Activated T-cell treated with anti-CD3 and anti-CD28 coated beads, Interleukin-2, amount 50 U/mL, for 4 hours (primary cell): ENCODE measurements at regions not wholly inside any gene's neighbourhood (a gene's known extent, or its start where the extent isn't known, plus 50 kb on each side); places are given as distances from the start of the nearest gene placed in this dataset.

Experiments
- ATAC-seq, 2 donors: fragments of 200-7000 bp; cut with Tn5 transposase; one replicate each; pipeline ENCODE4 v1.10.0; 2021
- DNase-seq: peaks from one replicate; pipeline ENCODE4 v3.0.0-alpha.2; 2020
- H3K27me3 Mint-ChIP-seq: one replicate; pipeline ENCODE4 v1.8.0; 2021; ENCODE audit warnings: low read depth, mixed read lengths
- H3K36me3 Mint-ChIP-seq: one replicate; pipeline ENCODE4 v1.8.0; 2022; ENCODE audit warnings: mixed read lengths; ENCODE audit not compliant: insufficient read depth
- H3K4me1 Mint-ChIP-seq: one replicate; pipeline ENCODE4 v1.8.0; 2021; ENCODE audit warnings: low read depth, mixed read lengths
- H3K4me3 Mint-ChIP-seq: one replicate; pipeline ENCODE4 v1.8.0; 2021; ENCODE audit warnings: mild to moderate bottlenecking, moderate library complexity, mixed read lengths
- H3K9me3 Mint-ChIP-seq: one replicate; pipeline ENCODE4 v1.8.0; 2021; ENCODE audit warnings: mixed read lengths

GRCh38 chr6:120590611-120591010, 743.7 kb downstream of the TBC1D32 start:
- Mint-ChIP-seq H3K27me3 (no peaks in the 10 kb centered on the region), H3K4me3 (no peak overlapping the region), H3K4me1 (no peaks in the 10 kb centered on the region), H3K36me3 (no peaks in the 10 kb centered on the region), H3K9me3 (peaks cover 2% of the 10 kb centered on the region)
- ATAC-seq (no peak), DNase-seq (no peak)

GRCh38 chr6:120588424-120588823, 745.9 kb downstream of the TBC1D32 start:
- no peaks in the 10 kb centered on the region for H3K4me1 Mint-ChIP-seq
- DNase-seq (no peak), ATAC-seq (no peak)
- H3K27me3 Mint-ChIP-seq, result no peaks in the 10 kb centered on the region
- no peaks in the 10 kb centered on the region for H3K36me3 Mint-ChIP-seq
- H3K4me3 Mint-ChIP-seq, result no peak overlapping the region
- peaks cover 2% of the 10 kb centered on the region for H3K9me3 Mint-ChIP-seq

- Mint-ChIP-seq H3K4me1 (no peaks in the 10 kb centered on the region), H3K9me3 (peaks cover 4% of the 10 kb centered on the region), H3K4me3 (no peak overlapping the region), H3K36me3 (no peaks in the 10 kb centered on the region), H3K27me3 (no peaks in the 10 kb centered on the region)
- ATAC-seq, result no peak
- no peak for DNase-seq
These were observed 746.9 kb downstream of the TBC1D32 start for GRCh38 chr6:120587381-120587780.

- ATAC-seq (no peak), DNase-seq (no peak)
- H3K27me3 Mint-ChIP-seq, result no peaks in the 10 kb centered on the region
- H3K9me3 Mint-ChIP-seq, result peaks cover 9% of the 10 kb centered on the region
- no peak overlapping the region for H3K4me3 Mint-ChIP-seq
- no peaks in the 10 kb centered on the region for H3K4me1 Mint-ChIP-seq
- no peaks in the 10 kb centered on the region for H3K36me3 Mint-ChIP-seq
These were observed 750.0 kb downstream of the TBC1D32 start for GRCh38 chr6:120584111-120584760.

- Mint-ChIP-seq H3K4me3 (no peak overlapping the region), H3K9me3 (no peaks in the 10 kb centered on the region), H3K4me1 (no peaks in the 10 kb centered on the region), H3K27me3 (no peaks in the 10 kb centered on the region), H3K36me3 (no peaks in the 10 kb centered on the region)
- DNase-seq (no peak), ATAC-seq (no peak)
These were observed 758.2 kb downstream of the TBC1D32 start for GRCh38 chr6:120576061-120576460.

GRCh38 chr6:120569714-120570113, 764.6 kb downstream of the TBC1D32 start:
- DNase-seq (no peak), ATAC-seq (no peak)
- no peaks in the 10 kb centered on the region for H3K36me3 Mint-ChIP-seq
- no peak overlapping the region for H3K4me3 Mint-ChIP-seq
- H3K4me1 Mint-ChIP-seq, result no peaks in the 10 kb centered on the region
- H3K9me3 Mint-ChIP-seq, result no peaks in the 10 kb centered on the region
- no peaks in the 10 kb centered on the region for H3K27me3 Mint-ChIP-seq

GRCh38 chr6:120564779-120565178, 769.5 kb downstream of the TBC1D32 start:
- H3K27me3 Mint-ChIP-seq, result no peaks in the 10 kb centered on the region
- peaks cover 5% of the 10 kb centered on the region for H3K9me3 Mint-ChIP-seq
- ATAC-seq (no peak), DNase-seq (no peak)
- H3K4me3 Mint-ChIP-seq, result no peak overlapping the region
- no peaks in the 10 kb centered on the region for H3K36me3 Mint-ChIP-seq
- H3K4me1 Mint-ChIP-seq, result no peaks in the 10 kb centered on the region

- Mint-ChIP-seq H3K9me3 (peaks cover 5% of the 10 kb centered on the region), H3K4me1 (no peaks in the 10 kb centered on the region), H3K27me3 (no peaks in the 10 kb centered on the region), H3K36me3 (no peaks in the 10 kb centered on the region), H3K4me3 (no peak overlapping the region)
- no peak for ATAC-seq
- no peak for DNase-seq
These were observed 776.0 kb downstream of the TBC1D32 start for GRCh38 chr6:120558294-120558693.

- Mint-ChIP-seq H3K27me3 (no peaks in the 10 kb centered on the region), H3K4me3 (no peak overlapping the region), H3K36me3 (no peaks in the 10 kb centered on the region), H3K9me3 (peaks cover 5% of the 10 kb centered on the region), H3K4me1 (no peaks in the 10 kb centered on the region)
- DNase-seq (no peak), ATAC-seq (no peak)
These were observed 776.7 kb downstream of the TBC1D32 start for GRCh38 chr6:120557554-120557953.

GRCh38 chr6:120556491-120556890, 777.8 kb downstream of the TBC1D32 start:
- no peak for ATAC-seq
- H3K36me3 Mint-ChIP-seq, result no peaks in the 10 kb centered on the region
- no peak for DNase-seq
- no peaks in the 10 kb centered on the region for H3K27me3 Mint-ChIP-seq
- H3K4me1 Mint-ChIP-seq, result no peaks in the 10 kb centered on the region
- H3K9me3 Mint-ChIP-seq, result peaks cover under 1% of the 10 kb centered on the region
- no peak overlapping the region for H3K4me3 Mint-ChIP-seq

GRCh38 chr6:120553353-120553752, 780.9 kb downstream of the TBC1D32 start:
- Mint-ChIP-seq H3K4me3 (no peak overlapping the region), H3K36me3 (no peaks in the 10 kb centered on the region), H3K4me1 (no peaks in the 10 kb centered on the region), H3K9me3 (no peaks in the 10 kb centered on the region), H3K27me3 (no peaks in the 10 kb centered on the region)
- DNase-seq, result no peak
- ATAC-seq, result no peak

GRCh38 chr6:120545353-120545752, 788.9 kb downstream of the TBC1D32 start:
- Mint-ChIP-seq H3K36me3 (no peaks in the 10 kb centered on the region), H3K27me3 (no peaks in the 10 kb centered on the region), H3K4me3 (no peak overlapping the region), H3K9me3 (no peaks in the 10 kb centered on the region), H3K4me1 (no peaks in the 10 kb centered on the region)
- DNase-seq, result no peak
- no peak for ATAC-seq

GRCh38 chr6:120534954-120535353, 799.3 kb downstream of the TBC1D32 start:
- ATAC-seq, result no peak
- Mint-ChIP-seq H3K4me3 (no peak overlapping the region), H3K9me3 (peaks cover 11% of the 10 kb centered on the region), H3K27me3 (no peaks in the 10 kb centered on the region), H3K4me1 (no peaks in the 10 kb centered on the region), H3K36me3 (peaks cover 2% of the 10 kb centered on the region)
- DNase-seq, result no peak

GRCh38 chr6:120526576-120526975, 807.7 kb downstream of the TBC1D32 start:
- Mint-ChIP-seq H3K27me3 (no peaks in the 10 kb centered on the region), H3K36me3 (no peaks in the 10 kb centered on the region), H3K9me3 (no peaks in the 10 kb centered on the region), H3K4me1 (no peaks in the 10 kb centered on the region), H3K4me3 (no peak overlapping the region)
- no peak for ATAC-seq
- DNase-seq, result no peak

- Mint-ChIP-seq H3K4me1 (no peaks in the 10 kb centered on the region), H3K27me3 (no peaks in the 10 kb centered on the region), H3K9me3 (peaks cover 5% of the 10 kb centered on the region), H3K36me3 (no peaks in the 10 kb centered on the region), H3K4me3 (no peak overlapping the region)
- DNase-seq (no peak), ATAC-seq (no peak)
These were observed 819.7 kb downstream of the TBC1D32 start for GRCh38 chr6:120514544-120514943.

- ATAC-seq (no peak), DNase-seq (no peak)
- Mint-ChIP-seq H3K36me3 (no peaks in the 10 kb centered on the region), H3K4me1 (no peaks in the 10 kb centered on the region), H3K9me3 (peaks cover 5% of the 10 kb centered on the region), H3K27me3 (no peaks in the 10 kb centered on the region), H3K4me3 (no peak overlapping the region)
These were observed 822.6 kb downstream of the TBC1D32 start for GRCh38 chr6:120511712-120512111.
